Pons (tissue), 1 donor: ENCODE measurements at regions not wholly inside any gene's neighbourhood (a gene's known extent, or its start where the extent isn't known, plus 50 kb on each side); places are given as distances from the start of the nearest gene placed in this dataset.
"Not testable (repeated sequence)": the region's sequence is repeated elsewhere in the genome, so short reads cannot be mapped to it uniquely, and the experiment has no call there.

Source experiments
- DNase-seq: peaks from one replicate; pipeline ENCODE4 v3.0.0-alpha.2; 2016; ENCODE audit warnings: low spot score

DNA sequence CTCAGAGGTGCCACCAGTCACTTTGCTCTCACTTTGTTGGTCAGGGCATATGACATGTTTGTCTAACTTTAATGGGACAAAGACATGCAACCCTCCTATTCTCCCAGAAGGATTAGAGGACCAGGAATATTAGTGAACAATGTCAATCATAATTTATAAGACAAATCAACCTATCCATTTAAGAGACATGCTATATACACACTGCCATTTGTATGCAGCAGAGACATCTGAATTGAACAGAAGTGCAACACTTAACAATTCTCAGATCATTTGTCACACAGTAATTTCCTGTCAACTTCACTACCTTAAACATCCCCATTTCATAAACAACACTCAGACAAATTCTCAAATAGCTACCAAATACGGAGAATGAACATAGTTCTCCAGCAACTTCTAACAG is 273.6 kb upstream of the RGMB start:
- no peak for DNase-seq

DNA sequence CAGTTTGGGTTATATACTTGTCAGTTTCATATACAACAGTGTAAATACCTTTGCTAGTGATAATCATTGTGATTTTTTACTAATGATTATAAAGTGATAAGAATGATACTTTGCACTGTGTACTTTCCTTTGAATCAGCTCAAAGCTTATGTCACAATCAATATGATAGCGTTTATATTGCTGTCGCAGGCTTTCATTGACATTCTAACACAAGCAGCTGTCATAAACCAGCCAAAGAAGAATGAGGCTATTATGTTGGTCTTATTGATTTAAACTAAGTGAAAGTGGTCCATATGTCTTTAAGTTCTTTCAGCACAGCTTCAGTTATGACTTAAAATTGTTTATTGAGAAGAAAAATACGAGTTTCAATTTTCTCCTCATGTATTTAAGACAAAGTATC is 272.7 kb upstream of the RGMB start:
- no peak for DNase-seq

DNA sequence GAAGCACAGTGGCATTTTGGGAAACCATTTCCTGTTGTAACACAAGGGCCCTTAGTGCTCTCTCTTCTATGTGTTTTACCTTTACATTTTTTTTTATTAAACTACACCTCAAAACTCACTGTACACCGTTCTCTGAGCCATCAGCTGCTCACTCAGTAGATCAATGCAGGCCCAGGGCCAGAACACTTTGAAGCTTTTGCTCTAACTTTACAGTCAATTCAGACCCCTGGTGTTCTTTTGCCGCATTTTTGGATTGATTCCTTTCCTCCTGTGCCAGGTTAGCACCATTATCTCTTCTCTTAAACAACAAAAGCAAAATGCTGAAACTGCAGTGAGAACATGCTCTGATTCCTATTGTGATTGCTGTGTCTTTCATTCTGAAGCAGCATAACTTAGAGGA is 269.8 kb upstream of the RGMB start:
- no peak for DNase-seq

DNA sequence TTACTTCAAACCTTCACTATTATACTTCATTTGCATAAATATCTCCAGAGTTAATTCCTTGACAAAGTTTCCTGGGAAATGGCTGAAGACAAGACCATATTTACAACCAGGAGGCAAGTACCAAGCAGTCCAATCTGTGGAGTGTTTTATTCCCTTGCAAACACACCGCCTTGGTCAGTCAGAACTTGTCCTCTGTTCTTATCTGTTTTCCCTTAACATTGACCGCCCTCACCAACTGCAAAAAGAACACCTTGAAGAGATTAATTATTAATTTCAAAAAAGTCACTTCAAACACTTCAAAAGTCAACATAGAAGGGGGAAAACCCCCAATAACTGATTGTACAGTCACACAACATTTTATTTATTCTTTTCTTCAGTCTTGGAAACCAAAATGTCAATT is 269.0 kb upstream of the RGMB start:
- no peak for DNase-seq

DNA sequence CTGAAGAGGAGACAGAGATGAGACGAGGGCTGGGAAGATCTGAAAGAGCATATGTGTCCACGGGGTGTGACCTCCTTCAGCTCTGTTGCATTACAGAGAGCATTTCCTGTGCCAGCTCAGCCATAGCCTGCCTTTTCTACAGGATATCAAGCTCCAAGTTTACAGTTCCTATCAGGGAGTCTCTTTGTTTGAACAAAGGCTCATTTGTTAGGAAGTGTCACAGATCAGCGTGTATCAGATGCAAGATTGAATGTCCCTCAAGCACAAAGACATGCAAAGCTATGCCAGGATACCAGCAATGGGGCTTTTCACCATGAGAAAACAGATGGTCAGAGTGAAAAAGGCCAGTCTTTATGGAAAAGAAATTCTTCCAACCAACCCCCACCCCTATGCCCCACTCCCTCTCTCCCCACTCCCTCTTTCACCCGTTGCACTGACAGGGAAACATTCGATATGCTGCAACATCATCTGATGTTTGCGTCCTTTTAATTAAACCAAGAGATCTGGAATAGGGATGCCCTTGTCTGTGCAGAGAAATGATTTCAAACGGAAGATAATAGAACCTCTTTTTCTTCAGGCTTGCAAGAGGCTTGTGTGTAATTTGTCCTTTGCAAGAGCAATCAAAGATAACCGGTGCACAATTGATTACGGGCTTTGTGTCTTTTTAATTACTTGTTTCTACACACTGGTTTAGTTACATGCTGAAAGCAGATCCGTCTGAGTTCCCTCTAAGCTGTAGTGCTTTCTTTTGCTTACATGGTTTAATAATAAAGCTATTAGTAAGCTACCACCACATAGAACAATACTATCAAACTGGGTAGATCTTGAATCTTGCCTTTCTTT is 263.1 kb upstream of the RGMB start:
- DNase-seq: peak; percentile 95

DNA sequence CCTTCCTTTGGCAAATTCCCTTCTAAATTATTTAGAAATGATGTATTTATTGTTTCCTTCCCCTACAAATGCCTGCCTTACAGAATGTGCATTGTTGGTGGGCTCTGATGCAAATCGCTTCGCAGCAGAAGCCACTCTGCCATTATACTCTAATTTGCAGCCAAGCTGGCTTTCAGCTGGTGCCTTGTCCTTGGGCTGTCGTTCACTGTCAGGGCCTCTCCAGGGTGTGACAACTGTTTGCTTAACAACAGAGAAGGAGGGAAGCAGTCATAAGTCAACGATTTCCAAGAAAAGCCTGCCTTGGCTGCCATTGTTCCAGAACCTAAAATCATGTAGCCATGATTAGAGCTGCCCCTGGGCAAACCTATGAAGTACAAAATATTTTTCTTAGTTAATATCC is 260.1 kb upstream of the RGMB start:
- no peak for DNase-seq

DNA sequence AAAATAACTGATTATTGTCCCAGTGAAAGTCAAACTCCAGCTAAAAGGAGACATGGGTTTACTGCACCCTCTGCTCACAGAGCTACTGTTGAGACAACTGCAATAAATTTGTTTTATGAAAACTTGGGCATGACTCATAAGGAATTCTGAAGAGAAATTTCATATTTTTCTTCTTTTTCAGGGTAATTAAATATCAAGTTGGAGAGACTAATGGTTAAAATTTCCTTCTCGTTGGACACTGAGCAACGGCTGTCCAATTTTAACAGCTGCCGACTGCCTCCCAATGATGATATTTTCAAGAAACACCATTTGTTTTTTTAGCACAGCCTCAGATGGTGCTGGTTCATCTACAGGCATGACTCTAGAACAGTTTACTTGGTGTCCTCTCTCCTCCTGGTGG is 259.2 kb upstream of the RGMB start:
- no peak for DNase-seq

DNA sequence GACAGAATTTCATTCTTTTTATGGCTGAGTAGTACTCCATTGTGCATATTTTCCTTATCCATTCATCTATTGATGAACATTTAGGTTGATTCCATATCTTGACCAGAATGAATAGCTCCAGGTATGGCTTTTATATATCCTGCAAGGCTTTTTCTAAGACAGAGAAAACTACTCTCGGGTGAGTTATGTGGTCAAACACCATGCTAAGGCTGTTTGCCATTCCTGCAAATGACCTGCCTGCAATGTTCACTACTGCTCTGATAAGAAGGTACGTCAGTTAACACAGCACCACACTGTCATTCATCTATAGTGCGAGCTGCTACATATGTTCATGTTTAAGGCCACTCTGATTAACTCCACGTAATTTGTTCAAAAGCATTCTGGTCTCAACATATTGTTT is 256.8 kb upstream of the RGMB start:
- no peak for DNase-seq

DNA sequence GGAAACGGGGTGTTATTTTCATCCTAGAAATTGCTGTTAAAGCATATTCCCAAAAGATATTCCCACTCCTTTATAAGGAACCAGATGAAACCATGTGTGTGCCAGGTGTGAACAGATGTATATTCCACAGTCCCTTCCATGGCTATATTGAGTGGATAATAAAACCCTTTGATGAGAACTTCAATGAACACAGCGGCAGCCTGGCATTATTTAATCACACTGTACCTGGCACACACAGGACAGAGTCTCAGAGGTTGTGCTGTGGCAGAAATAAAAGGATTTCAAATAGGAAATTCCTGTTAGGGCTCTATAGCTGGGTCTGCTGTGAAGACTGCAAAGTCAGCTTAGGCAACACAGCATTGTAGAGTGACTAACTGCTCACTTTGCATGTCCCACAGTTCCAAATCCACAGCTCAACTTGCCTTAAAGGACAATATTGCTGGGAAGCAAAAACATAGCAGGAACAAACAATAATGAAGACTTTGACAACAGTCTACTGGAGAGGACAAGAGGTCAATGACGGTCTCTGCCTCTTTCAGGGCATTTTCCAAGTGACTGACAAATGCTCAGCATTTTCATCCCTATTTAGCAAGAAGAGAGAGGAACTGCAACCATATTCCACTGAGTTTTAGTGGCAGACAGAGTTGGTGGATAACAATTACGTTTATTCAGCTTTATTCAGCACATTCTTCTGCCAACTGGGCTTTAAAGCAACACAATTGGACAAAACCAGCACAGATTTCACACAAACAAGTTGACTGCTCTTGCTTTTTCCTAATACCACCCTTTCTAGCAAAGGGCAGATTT is 255.7 kb upstream of the RGMB start:
- DNase-seq: peak; percentile 86

DNA sequence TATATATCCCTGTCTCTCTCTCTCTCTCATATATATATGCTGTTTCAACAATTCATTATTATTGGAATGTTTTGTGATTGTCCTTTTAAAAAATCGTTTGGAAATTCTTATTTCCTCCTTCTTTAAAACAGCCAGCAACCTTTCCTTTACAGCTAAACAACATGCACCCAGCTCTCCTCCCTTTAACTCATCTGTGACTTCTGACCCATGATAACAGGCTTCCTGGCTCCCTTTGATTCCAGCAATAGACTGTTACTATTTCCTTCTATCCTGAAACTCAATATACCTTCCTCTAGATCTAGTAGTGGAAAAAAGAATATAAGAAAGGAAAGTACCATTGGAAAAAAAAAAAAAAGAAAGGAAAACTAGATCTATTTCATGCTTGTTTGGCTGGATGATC is 254.7 kb upstream of the RGMB start:
- no peak for DNase-seq

DNA sequence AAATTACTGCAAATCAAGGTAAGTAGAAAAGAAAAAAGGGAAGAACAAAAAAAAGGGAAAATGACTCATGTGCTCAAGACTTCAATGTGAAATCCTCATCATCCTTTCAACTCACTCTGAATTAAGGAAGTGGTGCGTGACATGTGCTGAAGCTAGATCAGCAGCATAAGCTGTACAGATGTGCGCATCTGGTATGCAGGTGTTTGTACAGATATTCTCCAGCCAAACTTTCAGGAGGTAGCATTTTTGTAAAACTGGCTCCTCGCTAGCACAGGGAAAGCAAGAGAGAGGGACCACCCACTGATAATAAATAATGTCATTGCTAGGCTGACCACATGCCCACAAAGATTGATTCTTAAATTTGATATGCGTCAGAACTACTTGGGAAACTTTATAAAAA is 253.9 kb upstream of the RGMB start:
- no peak for DNase-seq

DNA sequence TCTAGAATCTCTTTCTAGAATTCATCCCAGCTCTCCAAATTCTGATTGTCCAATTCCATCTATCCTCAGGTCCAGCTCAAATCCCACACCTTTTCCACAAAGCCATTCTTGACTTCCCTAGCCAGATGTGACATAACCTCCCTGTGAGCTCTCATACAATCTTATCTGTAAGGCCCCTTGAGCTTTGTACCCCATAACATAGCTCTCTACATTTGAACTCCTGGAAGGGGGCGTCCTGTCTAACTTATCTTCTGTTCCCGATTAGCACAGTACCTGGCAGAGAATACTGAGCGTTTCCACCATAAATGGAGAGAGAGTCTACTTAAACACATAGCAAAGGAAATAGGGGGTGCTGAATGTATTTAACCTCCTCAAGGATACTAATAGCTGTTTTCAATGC is 251.6 kb upstream of the RGMB start:
- DNase-seq: no peak

DNA sequence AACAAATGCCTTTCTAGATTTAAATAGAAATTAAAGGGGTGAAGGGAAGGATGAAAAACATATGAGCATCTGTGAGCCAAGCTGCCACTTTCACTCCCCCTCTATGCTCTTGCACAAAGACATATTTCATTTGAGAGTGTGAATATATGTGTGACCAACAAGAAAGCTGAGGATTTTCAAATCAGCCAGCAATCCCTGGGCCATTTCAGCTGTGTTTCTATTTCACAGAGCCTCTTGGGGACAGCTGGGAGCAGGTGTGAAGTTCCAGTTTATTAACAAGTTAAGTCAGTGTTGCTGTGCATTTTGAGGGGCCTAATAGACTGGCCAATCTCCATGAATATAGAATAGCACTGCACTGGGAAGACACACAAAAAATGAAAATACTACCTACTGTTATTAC is 248.7 kb upstream of the RGMB start:
- no peak for DNase-seq

DNA sequence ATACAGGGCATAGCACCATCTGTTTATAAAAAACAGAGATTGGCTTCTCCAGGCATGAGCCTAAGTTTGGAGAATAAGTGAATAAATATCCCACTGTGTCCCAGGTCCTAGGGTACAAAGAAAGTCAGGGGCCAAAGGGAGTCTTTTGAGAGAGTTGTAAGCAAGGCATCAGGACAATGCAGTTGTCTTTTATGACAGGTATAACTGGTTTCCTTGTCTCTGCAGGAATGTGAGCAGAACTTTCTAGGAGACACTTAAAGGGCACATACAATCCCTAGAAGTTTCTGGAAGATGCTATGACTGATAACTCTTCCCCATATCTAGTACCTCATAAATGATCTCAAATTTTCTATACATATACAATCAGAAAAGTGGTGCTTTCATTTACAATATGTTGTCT is 245.6 kb upstream of the RGMB start:
- no peak for DNase-seq

DNA sequence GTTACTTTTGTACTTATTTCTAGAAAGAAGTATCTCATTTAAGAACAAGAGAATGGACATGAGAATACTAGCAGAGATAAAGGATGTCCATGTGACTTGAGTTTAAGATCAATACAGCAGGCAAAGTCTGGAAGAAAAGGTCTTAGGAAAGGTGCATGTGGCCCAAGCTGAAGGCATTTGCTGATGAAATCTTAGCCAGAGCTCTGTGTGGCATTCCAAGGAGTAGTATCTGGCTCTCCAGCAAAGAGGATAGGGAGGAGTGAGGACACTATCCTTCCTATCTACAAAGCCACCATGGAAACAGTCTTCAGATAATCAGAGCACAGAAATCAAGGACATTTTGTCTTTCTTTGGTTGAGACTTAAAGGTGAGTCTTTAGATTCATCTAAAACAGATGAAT is 244.1 kb upstream of the RGMB start:
- DNase-seq: no peak

DNA sequence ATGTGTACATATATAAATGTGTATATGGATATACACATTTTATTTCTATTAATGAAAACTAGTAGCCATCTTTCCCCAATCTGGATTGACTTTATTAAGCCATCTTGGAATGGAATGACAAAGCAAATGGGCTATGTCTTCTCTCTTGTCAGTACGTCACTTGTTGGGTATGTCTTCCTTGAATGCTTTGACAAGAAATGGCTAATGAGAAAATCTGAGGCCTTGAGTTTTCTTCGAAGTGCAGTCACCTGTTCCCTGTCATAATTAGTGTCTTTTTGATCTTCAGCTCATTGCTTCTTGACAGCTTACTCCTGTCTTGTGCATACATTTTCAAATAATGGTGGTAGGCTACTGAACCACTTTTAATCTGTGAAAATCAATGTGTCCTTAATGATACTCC is 243.2 kb upstream of the RGMB start:
- no peak for DNase-seq

DNA sequence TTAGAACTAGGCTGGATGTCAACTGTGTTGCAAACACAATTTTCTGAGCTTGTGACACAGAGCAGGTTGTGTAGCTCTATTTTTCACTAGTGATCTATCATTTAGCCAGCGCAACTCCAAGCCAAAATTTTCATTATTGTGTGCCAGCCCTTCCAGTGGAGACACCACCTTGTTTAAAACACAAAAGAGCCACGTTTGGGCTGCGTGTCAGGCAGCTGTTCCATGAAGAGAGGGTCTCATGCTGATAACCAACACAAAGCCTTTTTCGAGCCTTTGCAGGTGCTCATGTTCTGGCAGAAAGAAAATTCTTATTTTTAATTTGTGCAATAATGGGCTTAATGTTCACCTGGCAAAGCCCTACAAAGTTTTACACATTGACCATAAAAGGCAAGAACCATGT is 237.6 kb upstream of the RGMB start:
- no peak for DNase-seq

DNA sequence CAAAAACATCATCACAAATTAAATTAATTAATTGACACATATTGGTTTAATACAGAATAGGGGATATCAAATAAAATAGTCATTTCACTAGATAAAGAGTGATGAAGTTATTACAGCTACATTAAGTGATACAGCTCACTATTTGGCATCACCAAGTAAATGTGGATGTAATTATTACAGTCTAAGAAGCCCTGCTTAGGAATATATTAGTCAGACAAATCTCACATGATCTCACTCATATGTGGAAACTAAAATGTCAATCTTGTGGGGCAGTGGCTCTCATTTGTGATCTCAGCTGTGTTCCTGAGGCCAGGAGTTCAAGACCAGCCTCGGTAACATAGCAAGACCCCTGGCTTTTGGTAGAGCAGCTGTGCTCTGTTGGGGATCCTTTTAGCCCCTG is 233.4 kb upstream of the RGMB start:
- no peak for DNase-seq

DNA sequence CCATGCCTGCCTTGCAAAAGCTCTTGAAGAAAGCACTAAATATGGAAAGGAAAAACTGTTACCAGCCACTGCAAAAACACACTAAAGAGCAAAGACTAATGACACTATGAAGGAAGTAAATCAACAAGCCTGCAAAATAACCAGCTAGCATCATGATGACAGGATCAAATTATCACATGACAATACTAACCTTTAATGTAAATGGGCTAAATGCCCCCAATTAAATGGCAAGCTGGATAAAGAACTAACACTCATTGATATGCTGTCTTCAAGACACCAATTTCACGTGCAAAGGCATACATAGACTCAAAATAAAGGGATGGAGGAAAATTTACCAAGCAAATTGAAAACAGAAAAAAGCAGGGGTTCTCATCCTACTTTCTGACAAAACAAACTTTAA is 231.8 kb upstream of the RGMB start:
- DNase-seq: no peak

DNA sequence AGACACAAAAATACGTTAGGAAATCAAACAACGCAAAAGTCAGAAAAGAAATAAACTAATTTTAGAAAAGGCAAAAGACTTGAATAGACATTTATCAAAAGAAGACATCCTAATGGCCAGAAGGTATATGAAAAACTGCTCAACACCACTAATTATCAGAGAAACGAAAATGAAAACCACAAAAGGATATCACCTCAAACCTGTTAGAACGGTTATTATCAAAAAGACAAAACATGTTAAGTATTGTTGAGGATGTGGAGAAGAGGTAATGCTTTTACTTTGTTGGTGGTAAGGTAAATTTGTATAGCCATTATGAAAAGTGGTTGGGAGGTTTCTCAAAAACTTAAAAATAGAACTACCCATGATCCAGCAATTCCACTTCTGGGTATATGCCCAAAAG is 230.0 kb upstream of the RGMB start:
- no peak for DNase-seq

DNA sequence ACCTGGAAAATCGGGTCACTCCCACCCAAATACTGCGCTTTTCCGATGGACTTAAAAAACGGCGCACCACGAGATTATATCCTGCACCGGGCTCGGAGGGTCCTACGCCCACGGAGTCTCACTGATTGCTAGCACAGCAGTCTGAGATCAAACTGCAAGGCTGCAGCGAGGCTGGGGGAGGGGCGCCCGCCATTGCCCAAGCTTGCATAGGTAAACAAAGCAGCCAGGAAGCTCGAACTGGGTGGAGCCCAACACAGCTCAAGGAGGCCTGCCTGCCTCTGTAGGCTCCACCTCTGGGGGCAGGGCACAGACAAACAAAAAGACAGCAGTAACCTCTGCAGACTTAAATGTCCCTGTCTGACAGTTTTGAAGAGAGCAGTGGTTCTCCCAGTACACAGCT is 226.5 kb upstream of the RGMB start:
- DNase-seq: not testable (repeated sequence)

DNA sequence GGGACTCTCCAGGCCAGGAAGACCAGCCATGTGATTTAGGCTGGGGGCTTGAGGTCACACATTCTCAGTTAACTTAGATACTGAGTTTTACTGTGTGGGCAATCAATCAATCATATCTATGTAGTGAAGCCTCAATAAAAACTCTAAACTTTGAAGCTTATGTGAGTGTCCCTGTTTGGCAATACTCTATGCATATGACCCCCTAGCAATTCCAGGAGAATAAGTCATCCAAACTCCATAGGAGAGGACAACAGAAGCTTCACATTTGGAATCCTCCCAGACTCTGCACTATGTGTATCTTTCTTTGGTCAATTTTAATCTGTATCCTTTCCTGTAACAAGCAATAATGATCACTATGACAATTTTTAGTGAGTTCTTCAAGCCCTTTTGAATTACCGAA is 216.8 kb upstream of the RGMB start:
- DNase-seq: no peak

DNA sequence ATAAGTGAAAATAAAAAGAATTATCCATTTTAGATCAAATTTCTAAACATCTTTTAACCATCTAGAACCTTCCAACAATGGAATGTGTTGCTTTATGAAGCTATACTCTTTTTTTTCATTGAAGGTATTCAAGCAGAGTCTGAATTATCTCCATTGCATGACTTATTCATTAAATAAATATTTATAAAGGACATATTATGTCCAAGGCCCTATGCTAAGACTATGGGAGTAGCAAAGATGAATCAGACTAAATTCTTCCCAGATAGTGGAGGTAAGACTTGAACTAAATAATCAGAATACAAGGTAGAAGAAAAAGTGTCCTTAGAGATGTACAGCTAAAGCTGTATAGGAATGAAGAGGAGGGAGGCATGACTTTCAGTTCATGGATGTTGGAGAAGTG is 215.5 kb upstream of the RGMB start:
- DNase-seq: no peak
